Ammon's horn (tissue), 1 donor: ENCODE measurements at regions not wholly inside any gene's neighbourhood (a gene's known extent, or its start where the extent isn't known, plus 50 kb on each side); places are given as distances from the start of the nearest gene placed in this dataset.

ENCODE experiments used
- DNase-seq: peaks from one replicate; pipeline ENCODE4 v3.0.0-alpha.2; 2016; ENCODE audit warnings: low spot score

DNA sequence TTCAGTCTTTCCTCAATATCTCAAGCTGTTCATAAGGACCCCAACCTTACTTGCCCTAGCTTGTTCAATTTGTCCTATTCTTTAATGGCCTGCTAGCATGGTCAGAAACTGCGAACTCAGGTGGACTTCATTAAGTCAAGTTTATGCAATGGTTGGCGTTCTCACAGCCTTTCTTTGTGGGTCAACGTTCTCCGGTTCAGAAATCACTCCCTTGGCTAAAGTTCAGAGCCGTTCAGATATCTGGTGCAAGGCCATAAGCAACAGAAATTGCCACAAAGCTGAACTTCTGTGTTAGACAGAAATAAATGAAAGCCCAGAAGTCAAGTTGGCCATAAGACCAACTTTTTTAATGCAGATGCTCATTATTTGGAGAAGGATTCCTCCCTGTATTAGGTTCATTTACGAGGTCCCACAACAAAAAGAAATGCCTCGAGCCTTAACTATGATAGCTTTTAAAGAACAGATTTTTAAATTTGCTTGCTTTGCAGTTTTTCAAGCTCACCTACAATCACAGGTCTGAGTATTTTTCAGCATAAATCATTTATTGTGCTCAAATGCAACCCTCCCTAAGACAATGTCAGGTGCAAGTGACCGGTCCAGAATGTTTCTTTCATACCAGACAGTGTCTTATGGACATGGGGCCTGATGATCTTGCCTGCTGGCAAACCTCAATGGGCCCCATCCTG, 140.2 kb upstream of the COL11A1 start:
- DNase-seq: no peak

DNA sequence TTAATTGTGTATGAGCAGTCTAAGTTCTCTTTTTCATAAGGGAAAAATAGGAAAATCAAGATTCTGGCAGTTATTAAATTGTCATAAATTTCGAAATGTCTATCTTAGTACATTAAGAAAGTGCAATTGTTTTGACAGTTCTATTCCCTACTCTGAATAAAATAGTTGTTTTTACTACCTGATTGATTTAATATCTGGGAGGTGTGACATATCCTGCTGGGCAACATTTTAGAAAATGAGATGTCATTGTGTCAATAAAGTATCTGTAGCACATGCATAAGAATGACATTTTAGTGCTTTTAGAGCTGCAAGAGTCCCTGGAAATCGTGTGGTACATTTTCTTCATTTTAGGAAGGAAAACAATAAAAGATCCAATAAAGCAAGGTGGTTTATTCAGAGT, 139.2 kb upstream of the COL11A1 start:
- DNase-seq: no peak

DNA sequence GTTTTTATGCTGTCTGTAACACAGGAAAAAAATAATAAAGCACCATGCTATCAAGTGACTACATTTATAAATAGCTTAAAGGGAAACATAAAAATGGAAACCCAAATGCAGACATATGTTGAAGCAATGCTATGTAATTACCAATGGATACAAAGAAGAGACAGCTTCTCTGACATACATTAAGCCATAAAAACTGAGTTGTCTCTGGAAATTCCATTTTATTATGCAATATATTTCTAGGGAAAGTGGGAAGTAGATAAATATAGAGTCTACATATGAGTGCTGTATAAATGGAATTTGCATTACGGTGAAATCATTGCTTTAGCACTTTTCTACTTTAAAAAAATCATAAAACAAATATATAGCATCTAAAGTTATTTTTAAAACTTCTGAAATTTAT, 135.2 kb upstream of the COL11A1 start:
- no peak for DNase-seq

DNA sequence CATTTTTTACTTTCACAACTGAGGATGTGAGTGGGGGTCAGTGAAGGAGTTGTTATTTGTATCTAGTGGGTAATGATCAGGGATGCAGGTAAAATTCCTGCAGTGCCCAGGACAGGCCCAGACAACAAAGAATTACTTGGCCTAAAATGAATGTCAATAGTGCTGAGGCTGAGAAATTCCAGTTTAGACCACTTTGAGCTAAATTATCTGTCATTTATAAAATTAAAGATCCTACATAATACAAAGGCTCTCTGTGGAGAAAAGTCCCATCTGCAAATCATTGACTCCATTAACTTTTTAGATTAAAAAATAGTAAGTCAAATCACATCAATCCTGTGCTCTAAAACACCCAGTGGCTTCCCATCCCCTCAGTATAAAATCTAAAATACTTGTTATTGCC, 130.7 kb upstream of the COL11A1 start:
- DNase-seq: no peak

DNA sequence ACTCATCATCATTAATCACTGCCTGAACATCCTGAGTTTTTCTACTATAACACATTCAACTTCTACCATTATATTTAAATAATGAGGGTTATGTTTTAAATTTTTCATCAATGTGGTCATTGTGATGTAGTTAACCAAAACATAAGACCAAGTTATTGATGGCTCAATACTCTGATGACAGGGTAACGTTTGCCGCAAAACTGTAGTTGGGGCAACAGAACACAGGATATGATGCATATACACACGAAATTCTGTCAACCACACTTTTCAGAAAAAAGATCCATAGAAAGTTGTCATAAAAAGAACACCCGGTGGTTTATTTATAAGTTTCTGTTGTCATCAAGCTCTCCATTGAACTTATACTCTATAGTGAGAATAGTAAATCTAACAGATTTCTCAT, 121.7 kb upstream of the COL11A1 start:
- DNase-seq: no peak

DNA sequence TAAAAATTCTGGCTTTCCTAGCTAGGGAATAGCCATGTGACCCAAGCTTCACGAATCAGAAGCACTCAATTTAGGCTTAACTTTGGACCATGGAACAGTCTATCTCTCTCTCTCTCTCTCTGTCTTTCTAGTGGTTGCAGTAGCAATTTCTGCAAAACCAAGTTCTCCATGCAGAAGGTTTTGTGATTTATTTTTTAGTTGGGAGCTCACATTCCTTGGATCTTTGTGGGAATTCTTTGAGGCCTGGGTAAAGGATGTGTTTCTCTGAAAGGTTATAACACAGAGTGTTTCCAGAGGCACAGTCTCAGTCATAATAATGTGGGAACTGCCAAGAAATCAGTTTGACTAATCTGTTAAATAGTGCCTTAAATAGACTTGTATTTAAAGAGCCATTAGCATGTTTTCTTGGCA, 112.3 kb upstream of the COL11A1 start:
- no peak for DNase-seq

DNA sequence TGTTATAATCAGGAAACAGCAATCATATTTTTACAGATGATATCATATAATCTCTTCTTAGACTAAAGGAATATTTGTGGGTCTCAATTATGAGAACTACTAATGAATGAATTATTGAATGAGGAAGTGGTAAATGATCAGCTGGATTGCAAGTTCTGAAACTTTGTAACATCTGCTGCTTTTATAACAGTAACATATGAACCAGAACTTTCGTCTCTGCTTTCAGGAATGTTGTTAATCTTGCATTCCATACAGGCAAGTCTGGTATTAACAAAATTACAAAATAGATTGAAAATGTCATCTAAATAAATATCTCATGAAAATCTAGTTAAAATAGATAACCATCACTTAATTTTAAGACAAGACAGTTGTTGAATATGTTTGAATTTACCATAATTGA, 110.5 kb upstream of the COL11A1 start:
- DNase-seq: no peak

DNA sequence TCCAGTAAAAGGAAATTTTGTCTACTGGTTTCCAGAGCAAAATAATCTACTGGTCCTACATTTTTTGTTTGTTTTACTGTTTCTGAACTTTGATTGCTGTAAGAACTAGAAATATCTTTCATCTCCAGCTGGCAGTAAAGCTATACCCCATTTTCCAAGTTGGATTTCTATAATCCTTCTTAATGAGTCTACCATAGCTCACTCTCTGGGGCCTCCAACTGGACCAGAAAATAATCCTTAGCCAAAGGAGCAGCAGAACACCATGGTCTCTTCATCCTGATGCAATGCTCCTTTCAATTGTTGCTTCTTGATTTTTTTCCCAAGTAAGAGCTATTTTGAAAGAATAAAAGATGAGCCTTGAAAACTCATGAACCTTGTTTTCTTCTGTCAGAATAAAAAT, 110.0 kb upstream of the COL11A1 start:
- no peak for DNase-seq

DNA sequence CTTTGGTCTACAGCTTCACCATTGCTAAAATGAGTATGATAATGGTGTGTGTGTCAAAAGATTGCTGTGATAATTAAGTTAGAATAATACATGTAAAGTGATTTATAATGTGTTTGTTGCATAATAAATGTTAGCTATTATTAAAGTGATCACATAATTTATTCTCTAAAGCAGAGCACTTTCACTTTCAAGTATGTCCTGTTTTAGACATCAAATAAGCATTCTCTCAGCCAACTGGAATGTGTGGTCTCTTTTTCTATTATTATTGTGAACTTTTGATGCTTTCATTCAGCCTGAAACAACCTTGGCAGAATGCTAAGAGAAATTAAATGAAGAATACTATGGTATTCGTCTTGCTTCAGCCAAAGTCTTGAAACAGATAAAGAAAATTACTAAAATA, 102.8 kb upstream of the COL11A1 start:
- DNase-seq: no peak

DNA sequence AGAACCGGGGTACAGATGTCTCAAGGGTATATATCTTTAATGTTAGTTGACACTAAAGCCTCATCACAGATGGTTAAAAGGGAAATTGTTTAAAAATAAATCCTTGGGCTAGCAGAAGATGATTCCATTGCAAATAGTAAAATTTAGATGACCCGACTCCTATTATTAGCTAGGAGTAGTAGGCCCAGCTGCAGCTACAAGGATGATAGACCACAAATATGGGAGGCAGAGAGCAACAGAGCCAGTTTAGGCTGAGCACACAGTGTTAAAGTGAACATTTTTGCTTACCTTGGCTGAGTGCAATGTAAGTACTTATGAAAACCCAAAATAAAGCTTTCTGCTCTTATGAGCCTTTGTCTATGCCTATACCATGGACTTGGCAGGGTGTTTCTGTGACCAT, 100.5 kb upstream of the COL11A1 start:
- no peak for DNase-seq

DNA sequence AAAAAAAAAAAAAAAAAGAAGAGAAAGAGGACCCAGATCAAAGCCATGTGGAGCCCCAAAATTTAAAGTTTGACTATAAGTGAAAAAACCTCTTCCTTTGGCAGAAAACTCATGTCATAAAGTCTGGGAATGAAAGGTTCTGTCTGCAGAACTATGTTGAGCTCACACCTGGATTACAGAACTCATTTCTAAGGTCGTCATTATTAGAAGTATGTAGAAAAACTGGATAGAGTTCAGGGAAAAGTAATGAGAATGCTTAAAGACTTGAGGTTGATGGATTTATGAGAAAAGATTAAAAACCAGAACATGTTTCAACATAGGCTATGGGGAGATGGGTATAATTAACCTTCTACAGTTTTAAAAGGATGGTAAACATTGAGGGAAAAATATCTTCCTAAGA, 90.7 kb upstream of the COL11A1 start:
- no peak for DNase-seq

DNA sequence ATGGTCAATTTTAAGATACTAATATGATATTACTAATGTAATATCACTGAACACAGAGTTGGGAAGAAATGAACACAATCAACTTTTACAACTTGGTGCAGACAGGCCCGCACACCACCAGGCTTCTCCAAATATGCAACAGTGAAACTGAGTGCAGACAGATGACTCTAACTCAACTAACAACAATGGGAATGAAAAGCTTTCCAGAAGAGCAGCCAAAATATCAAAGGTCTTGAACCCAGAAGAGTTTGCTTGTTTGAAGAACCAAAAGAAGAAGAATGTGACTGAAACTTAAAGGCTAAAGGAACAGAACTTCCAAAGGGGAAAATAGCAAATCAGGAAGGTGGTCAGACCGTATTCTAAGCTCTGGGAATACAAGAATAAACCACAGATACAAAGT, 89.8 kb upstream of the COL11A1 start:
- no peak for DNase-seq

DNA sequence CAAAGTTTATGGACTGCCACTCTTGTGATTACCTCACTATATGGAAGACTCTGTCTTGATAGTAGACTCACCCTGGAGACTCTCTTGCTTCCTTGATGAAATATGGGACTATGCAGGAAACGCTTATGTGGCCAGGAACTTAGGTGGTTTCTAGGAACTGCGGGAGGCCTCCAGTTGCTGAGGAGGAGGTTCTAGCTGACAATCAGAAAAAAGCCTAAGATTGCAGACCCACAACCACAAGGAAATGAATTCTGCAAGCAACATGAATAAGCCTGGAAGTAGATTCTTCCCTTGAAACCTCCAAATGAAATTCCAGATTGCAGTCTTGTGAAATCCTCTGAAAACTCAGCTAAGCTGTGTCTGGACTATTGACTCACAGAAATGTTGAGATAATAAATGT, 88.9 kb upstream of the COL11A1 start:
- no peak for DNase-seq

DNA sequence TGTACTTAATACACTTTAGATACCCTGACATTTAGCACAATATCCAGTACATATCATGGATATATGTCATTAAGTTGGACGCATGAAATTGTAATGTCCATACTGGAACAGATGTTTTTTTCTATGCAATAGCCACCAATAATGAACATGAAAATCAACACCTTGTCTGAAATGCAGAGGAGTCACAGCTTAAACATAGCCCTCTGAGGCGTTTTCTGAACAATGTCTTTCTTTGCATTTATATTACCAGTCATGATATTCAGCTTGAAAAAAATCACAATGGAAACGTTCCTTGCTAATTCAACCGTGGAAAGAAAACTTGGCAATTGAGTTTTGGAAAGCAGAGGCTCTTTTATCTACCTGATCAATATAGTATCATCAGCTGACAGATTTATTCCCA, 86.7 kb upstream of the COL11A1 start:
- DNase-seq: no peak

DNA sequence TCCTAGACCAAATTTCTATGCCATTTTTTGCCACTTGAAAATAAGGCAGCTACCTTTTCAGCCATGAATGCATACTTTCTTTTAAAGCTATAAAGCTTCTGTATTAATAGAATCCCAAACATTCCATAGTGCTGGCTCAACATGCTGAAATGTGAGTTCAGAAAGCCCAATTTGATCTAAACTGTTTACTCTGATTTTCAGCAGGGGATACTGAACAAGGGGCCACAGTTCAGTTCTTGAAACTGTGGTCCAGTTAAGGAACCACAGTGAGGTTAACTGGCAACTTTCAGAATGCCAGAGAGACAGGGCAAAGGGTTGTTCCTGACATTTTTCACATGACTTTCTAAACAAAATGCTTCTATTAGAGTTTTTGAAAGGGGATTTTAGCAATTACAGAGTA, 85.7 kb upstream of the COL11A1 start:
- no peak for DNase-seq

DNA sequence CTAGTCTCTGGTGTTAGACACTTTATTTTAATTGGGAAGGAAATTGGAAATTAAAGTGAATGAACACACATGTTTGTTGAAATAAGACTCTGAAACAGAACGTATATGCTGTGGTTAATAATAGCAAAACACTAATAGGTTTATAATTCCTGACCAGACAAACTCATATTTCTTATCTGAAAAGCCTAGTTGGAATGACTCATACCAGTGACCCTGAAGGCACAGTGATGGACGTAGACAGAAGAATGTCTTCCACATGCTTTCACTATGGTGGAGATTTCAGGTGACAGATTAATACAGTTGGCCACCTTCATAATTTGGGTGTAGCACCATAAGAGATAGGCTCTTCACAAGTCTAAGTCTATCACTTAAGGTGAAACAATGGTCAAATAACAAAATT, 83.0 kb upstream of the COL11A1 start:
- no peak for DNase-seq

DNA sequence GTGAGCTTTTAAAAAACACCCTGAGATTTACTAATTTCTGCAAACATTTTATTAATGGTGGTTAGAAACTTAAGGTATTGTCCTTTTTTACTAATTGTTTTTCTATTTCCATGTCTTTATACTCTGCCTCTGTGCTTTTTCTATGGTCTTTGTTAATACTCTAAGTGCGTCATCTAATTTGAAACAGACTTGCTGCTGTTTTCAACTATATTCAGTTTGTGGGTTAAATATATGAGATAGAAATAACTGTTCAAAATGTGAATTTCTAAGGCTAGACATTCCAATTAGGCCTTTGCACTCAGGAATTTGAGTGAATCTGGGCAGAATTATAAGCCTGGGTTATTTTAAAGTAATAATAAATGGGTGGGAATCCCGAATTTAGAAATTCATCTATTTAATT, 82.4 kb upstream of the COL11A1 start:
- no peak for DNase-seq

DNA sequence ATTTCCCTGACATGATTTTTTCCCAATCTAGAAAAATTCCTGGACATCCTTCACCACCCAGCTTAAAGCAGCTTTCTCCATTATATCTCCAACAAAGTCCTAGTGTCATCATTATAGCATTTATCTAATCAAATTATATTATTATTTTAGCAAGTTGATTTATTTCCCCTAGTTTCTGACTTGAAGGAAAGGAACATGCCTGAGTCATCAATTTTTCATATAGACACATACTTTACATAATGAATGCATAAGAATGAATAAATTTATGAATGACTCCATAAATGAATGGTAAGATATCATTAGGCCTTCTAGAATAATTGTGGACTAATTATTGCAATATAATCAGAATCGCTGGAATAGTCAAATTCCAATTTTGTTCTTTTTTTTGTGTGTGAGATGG, 79.4 kb upstream of the COL11A1 start:
- DNase-seq: no peak

DNA sequence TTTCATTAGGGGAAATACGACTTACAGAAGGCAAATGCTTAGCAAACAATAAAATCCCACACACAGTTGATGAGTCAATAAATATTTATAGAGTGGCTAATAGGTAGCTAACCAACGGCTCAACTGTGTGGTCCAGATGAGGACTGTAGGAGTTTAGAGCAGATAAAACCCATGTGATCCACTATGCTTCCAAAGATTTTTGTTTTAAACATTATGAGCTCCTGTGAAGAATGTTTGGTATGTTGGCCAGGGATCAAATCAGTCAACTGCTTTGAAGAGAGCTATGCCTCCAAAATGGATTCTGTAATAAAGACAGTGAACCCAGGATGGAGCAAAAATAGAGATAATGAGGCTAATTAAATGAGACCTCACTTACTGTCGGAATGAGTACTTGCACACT, 72.3 kb upstream of the COL11A1 start:
- DNase-seq: no peak

DNA sequence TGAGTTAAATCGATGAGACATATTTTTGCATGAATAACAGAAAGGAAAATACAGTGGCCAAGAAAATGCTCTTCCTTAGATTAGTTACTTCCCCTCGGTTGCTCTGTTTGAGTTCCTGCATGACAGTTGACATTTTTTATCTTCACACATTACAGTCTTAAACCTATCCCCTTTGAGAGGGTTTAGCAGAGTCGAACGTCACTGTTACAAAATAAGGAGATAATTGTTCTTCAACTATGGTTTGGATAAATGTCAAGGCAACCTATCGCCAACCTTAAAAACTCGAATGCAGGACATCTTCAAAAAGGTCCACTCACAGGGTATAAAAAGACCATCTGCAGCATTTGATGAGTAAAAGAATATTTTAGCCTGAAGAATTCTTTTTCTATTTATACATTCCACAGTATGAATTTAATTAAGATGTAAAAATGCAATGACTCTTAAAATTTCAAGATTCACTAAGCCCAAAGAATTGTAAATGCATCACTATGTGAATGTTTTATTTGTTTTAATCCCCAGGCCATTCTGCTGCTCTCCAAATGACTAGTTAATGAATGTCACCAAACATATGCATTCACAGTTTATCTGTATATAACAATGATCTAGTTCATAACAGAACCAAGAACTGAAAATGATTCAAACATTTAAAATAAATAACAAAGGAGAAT, 68.9 kb upstream of the COL11A1 start:
- no peak for DNase-seq

DNA sequence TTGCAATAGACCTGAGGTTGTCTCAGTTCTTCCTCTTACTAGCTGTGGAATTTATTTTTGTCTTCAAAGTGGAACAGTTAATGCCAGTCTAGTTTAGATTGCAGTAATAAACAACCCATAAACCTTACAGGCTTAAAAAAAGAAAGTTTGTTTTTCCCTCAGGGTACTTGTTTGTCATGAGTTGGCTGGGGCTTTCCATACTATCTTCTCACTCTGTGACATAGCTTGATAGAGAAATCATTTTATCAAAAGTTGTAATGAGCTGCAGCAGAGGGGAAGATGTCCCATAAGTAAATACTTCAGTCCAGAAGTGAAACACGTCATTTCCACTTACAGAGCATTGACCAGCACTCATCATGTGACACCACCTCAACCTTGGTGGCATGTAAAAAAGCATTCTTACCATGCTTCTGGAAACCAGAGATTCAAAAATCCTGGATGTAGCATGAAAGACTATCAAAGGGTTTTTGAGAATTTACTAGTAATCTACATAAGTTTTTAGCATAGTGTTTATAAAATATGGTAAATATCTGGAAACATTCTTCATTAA, 62.8 kb upstream of the COL11A1 start:
- DNase-seq: no peak

DNA sequence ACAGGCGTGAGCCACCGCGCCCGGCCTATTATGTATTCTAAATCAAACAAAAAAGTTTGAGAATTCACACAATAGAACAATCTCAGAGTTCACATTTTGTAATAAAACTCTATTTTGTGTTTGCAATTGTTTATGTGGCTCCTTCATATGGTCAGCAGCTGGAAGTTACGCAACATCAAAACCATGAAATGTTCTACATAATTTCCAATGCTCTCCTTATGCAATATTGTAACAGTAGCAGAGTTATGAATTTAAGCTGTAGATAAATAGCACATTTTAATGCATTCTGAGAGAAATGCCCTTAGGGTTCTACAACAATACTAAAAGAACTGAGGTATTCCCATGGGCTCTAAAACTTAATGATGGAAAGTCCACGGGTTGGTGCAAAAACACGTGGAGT, 62.3 kb upstream of the COL11A1 start:
- DNase-seq: no peak

DNA sequence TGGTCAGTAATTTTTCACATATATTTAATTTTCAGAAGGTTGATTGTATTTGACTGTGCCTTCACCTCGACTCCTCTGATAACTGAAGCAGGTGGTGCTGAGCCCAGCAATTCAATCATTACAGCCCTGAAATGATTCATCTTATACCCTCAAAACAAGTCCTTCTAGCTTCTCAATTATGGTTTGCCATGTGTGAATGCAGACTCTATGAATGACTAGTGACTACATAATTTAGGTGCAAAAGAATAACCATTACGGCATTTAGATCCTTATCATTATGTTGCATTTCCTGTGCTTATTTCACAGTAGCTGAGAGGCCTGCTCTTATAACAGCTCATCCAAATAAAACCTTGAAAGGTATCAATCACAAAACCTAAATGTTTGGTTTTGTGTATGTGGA, 54.0 kb upstream of the COL11A1 start:
- DNase-seq: no peak

DNA sequence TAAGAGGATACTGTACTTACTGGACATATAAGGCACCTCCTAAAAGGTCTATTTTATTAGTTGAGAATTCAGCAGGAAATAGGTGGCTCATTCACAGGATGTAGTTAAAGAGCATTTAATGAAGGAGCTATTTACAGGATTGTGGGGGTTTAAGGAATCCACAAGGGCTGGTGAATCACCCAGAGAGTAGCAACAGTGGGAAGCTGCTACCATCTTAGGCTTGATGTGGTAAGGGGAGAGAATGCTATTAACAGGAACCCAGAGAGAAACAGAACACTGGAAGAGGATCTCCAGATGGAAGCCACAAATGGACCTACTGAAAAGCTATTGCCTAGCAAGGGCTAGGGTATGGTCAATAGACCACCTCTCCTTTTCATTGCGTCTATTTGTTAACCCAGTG, 52.0 kb upstream of the COL11A1 start:
- DNase-seq: no peak
